Suprapubic skin (tissue), 4 donors: ENCODE measurements at regions not wholly inside any gene's neighbourhood (a gene's known extent, or its start where the extent isn't known, plus 50 kb on each side); places are given as distances from the start of the nearest gene placed in this dataset.

Source experiments
- DNase-seq, 2 donors: peaks; one replicate each; pipeline ENCODE4 v3.0.0-alpha.2; 2019; ENCODE audit warnings: low spot score in 2 of 2
- H3K27ac ChIP-seq: fragments of 200-600 bp; sonication (generic); one replicate; pipeline ENCODE4 v1.5.1; 2019
- H3K27me3 ChIP-seq: fragments of 200-600 bp; sonication (generic); one replicate; pipeline ENCODE4 v1.5.1; 2019
- H3K36me3 ChIP-seq: fragments of 200-600 bp; sonication (generic); one replicate; pipeline ENCODE4 v1.5.1; 2019
- H3K4me1 ChIP-seq: fragments of 200-600 bp; sonication (generic); one replicate; pipeline ENCODE4 v1.5.1; 2019
- H3K4me3 ChIP-seq: fragments of 200-600 bp; sonication (generic); one replicate; pipeline ENCODE4 v1.5.1; 2019; ENCODE audit warnings: mild to moderate bottlenecking
- H3K9me3 ChIP-seq: fragments of 200-600 bp; sonication (generic); one replicate; pipeline ENCODE4 v1.5.1; 2019
- EP300 ChIP-seq: sonication (generic); formaldehyde crosslinking; IDR thresholded peaks from one replicate; pipeline ENCODE4 v1.6.1; 2017; ENCODE audit warnings: antibody characterized with exemption
- POLR2A ChIP-seq, 2 donors: fragments of 450-650 bp; IDR thresholded peaks; one replicate each; pipeline ENCODE4 v1.6.1; 2017; ENCODE audit warnings: antibody characterized with exemption in 2 of 2, mild to moderate bottlenecking in 2 of 2, moderate library complexity in 2 of 2
- POLR2AphosphoS5 ChIP-seq, 3 donors: sonication (generic); formaldehyde crosslinking; IDR thresholded peaks; one replicate each; pipeline ENCODE4 v1.6.1; 2017; ENCODE audit warnings: antibody characterized with exemption in 3 of 3
- WGBS: methylation state at CpG from one replicate; pipeline ENCODE4 v1.1.5; 2018; 5-methylcytosine and 5-hydroxymethylcytosine counted together
- TF ChIP-seq, protein P1 (sequence below), 2 donors: fragments of 200-600 bp in 1 of 2; fragments of 450-650 bp in 1 of 2; sonication (generic) in 1 of 2; IDR thresholded peaks; one replicate each; pipeline ENCODE4 v1.5.1; 2016 to 2019; ENCODE audit warnings: antibody characterized with exemption in 2 of 2, mild to moderate bottlenecking in 1 of 2, moderate library complexity in 1 of 2

DNA sequence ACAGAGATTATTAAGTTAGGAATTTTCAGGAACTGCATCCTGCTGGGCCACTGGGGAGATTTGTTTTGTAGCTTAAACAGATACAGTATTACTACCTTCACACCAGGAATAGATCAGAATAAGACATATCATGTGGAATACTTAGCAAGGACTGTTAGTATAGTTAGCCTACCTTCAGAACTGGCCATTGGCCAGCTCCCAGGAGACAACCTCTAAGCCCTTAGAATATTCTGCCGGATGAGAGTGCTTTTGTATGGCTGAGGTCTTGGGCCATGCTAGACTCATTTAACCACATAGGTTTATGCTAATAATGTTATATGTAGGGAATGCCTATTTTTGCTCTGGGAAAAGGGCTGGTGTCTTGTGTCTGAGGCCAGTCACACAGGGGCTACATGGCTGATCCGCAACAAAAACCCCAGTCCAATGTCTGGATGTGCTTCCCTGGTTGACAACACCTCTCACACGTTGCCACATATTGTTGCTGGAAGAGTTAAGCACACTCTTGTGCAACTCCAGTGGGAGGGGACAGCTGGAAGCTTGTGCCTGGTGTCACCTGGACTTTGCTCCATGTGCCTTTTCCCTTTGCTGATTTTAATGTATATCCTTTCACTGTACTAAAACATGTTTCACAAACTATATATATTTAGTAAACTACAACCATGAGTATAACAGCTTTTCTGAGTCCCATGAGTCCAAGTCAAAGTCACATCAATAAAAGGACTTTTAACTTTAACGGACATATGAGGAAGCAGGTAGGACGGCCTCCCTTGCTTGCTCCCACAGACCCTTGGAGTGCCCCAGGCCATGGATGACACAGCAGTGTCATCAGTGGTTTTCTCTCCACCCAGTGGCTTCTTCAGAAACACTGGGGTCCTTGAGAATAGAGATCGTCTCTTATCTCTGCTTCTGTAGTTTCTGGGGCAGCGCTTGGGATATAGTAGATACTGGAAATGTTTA lies 118.0 kb upstream of the C3orf80 start:
- Histone ChIP-seq H3K4me1 (peaks cover 5% of the 10 kb centered on the region), H3K36me3 (no peaks in the 10 kb centered on the region), H3K4me3 (no peak overlapping the region), H3K27me3 (no peaks in the 10 kb centered on the region), H3K9me3 (no peaks in the 10 kb centered on the region), H3K27ac (no peak overlapping the region)
- DNase-seq, result no peak
- TF ChIP-seq POLR2A (IDR thresholded peaks at IDR 0.05) (no peak), EP300 (no peak), POLR2AphosphoS5 (IDR thresholded peaks at IDR 0.05) (no peak)
- TF ChIP-seq, protein P1, sequence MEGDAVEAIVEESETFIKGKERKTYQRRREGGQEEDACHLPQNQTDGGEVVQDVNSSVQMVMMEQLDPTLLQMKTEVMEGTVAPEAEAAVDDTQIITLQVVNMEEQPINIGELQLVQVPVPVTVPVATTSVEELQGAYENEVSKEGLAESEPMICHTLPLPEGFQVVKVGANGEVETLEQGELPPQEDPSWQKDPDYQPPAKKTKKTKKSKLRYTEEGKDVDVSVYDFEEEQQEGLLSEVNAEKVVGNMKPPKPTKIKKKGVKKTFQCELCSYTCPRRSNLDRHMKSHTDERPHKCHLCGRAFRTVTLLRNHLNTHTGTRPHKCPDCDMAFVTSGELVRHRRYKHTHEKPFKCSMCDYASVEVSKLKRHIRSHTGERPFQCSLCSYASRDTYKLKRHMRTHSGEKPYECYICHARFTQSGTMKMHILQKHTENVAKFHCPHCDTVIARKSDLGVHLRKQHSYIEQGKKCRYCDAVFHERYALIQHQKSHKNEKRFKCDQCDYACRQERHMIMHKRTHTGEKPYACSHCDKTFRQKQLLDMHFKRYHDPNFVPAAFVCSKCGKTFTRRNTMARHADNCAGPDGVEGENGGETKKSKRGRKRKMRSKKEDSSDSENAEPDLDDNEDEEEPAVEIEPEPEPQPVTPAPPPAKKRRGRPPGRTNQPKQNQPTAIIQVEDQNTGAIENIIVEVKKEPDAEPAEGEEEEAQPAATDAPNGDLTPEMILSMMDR (IDR thresholded peaks at IDR 0.05), result no peak
- 68% methylated on average over 7 of the region's 7 CpGs for WGBS

DNA sequence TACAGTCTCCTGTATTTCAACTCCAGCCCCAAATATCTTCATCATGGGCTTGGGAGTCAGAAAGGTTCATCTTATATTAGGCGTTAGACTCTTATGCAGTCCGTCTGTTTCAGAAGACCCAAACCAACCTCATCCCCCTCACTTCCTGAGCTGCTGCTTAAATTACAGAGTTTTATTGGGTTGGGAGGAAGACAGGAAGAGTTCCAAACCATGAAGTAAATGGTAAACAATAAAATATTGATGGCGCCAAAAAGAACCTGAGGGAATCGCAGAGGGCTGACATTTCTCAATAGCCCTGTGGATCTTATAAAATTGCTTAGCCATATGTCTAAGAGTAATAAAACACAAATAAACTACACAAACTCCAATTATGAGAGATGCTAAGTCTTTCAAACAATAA lies 116.9 kb upstream of the C3orf80 start:
- DNase-seq, result no peak
- TF ChIP-seq POLR2AphosphoS5 (IDR thresholded peaks at IDR 0.05), result no peak
- no peak for TF ChIP-seq EP300
- TF ChIP-seq, protein P1 (IDR thresholded peaks at IDR 0.05), result no peak
- TF ChIP-seq POLR2A (IDR thresholded peaks at IDR 0.05), result no peak
- 51% methylated on average over 4 of the region's 4 CpGs for WGBS
- Histone ChIP-seq H3K36me3 (no peaks in the 10 kb centered on the region), H3K27ac (no peak overlapping the region), H3K9me3 (no peaks in the 10 kb centered on the region), H3K27me3 (no peaks in the 10 kb centered on the region), H3K4me3 (no peak overlapping the region), H3K4me1 (peaks cover 8% of the 10 kb centered on the region)

DNA sequence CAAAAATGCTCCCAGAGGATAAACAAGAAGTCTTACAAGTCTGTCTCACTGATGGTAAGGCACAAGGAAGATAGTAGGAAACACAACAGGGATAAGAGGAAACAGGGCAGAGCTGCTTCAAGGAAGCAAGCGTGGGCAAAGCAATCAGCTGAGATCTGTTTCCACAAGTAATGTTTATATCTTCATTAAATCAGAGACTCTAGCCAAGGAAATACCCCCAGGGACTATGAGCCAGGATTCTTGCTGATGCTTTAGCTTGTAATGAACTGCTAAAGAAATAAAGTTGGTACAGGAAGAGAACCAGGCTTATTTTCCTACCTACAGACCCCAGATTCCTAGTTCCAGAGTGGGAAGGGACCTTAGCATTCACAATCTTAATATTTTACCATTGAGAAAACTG lies 112.7 kb upstream of the C3orf80 start:
- H3K27me3 ChIP-seq, result no peaks in the 10 kb centered on the region
- peaks cover 8% of the 10 kb centered on the region for H3K4me1 ChIP-seq
- H3K9me3 ChIP-seq, result no peaks in the 10 kb centered on the region
- TF ChIP-seq EP300 (no peak), POLR2A (IDR thresholded peaks at IDR 0.05) (no peak)
- WGBS, result 28% methylated on average over 1 of the region's 1 CpG
- H3K36me3 ChIP-seq, result no peaks in the 10 kb centered on the region
- DNase-seq, result no peak
- H3K27ac ChIP-seq, result no peak overlapping the region
- H3K4me3 ChIP-seq, result no peak overlapping the region

DNA sequence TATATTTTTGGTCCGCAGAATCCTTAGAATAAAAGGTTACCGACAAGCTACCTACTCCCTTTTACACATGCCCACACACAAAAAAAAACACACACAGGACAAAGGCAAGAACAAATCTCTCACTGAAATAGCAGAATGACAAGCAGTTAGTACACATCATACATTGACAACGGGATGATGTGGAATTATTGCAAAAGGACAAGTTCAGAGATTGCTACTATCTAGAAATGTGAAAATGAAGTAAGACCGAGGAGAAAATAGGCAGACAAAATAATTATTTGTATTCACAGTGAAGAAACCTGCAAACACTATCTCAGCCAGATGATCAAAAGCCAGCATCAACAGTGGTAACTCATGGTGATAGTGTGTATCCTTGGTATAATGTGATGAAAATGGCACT lies 112.2 kb upstream of the C3orf80 start:
- H3K4me3 ChIP-seq, result no peak overlapping the region
- 93% methylated on average over 4 of the region's 4 CpGs for WGBS
- TF ChIP-seq, protein P1 (IDR thresholded peaks at IDR 0.05), result no peak
- TF ChIP-seq EP300, result no peak
- TF ChIP-seq POLR2AphosphoS5 (IDR thresholded peaks at IDR 0.05), result no peak
- no peak for TF ChIP-seq POLR2A (IDR thresholded peaks at IDR 0.05)
- H3K36me3 ChIP-seq, result no peaks in the 10 kb centered on the region
- no peak for DNase-seq
- H3K9me3 ChIP-seq, result no peaks in the 10 kb centered on the region
- H3K27me3 ChIP-seq, result no peaks in the 10 kb centered on the region
- H3K4me1 ChIP-seq, result peaks cover 8% of the 10 kb centered on the region
- H3K27ac ChIP-seq, result no peak overlapping the region

DNA sequence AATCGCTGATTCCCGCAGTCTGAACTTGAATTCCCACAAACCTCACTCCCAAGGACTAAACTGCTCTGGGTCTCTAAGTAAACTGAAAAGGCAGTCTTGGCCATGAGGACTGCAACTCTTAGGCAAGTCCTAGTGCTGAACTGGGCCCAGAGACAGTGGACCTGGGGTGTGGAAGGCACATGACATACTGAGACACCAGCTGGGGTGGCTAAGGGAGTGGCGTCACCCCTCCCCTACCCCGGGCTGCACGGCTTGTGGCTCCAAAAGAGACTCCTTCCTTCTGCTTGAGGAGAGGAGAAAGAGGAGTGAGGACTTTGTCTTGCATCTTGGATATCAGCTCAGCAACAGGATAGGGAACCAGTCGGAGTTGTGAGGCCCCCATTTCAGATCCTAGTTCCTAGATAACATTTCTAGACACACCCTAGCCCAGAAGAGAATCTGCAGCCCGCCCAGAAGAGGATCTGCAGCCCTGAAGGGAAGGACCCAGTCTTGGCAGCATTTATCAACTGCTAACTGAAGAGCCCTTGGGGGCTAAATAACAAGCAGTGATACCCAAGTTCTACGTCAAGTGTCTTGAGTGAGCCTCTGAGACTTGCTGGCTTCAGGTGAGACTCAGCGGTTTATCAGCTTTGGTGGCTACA lies 110.7 kb upstream of the C3orf80 start:
- Histone ChIP-seq H3K4me3 (no peak overlapping the region), H3K4me1 (peaks cover 8% of the 10 kb centered on the region), H3K36me3 (no peaks in the 10 kb centered on the region), H3K9me3 (no peaks in the 10 kb centered on the region), H3K27me3 (no peaks in the 10 kb centered on the region), H3K27ac (no peak overlapping the region)
- 66% methylated on average over 4 of the region's 9 CpGs for WGBS
- DNase-seq, result no peak
- no peak for TF ChIP-seq EP300
- TF ChIP-seq, protein P1 (IDR thresholded peaks at IDR 0.05), result no peak
- no peak for TF ChIP-seq POLR2AphosphoS5 (IDR thresholded peaks at IDR 0.05)
- no peak for TF ChIP-seq POLR2A (IDR thresholded peaks at IDR 0.05)
